HG03460 (cell line): ENCODE measurements at regions not wholly inside any gene's neighbourhood (a gene's known extent, or its start where the extent isn't known, plus 50 kb on each side); places are given as distances from the start of the nearest gene placed in this dataset.

Source experiments
- ATAC-seq: cut with Tn5 transposase; IDR thresholded peaks from one replicate; pipeline ENCODE4 v1.9.1; 2021; ENCODE audit not compliant: unreplicated experiment

DNA sequence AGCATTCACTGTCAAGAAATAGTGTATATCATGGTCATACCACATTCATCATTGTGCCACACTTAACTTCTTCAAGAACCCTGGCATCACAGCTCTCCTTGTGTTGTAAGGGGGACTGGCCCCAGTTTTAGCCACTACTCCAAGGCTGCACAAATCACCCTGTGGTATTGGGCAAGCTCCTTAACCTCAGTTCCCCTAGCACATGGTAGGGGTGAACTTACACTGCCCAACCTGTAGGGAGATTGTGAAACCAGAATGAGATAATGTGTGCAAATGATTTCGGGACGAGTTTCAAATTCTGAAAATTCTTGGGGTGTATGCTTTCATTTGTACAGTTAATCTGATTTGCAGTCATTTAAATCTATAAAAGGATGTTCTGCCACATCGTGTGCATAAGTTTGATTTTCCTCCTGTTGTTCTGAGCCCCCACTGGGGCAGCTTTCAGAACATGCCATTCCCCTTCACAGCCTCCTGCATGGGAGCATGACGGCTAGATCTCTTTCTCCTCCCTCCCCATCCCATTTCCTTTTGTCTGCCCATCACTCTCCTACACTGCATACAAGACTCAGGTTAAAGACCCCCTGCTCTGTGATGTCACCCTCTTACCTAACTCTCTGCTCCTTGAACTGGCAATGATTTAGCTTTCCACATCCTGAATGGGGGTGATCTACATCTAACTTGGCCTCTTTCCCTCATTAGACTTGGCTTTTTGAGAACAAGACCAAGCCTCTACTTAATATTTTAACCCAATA, 290.3 kb downstream of the CHRM3 start:
- ATAC-seq: no peak

- ATAC-seq: no peak
Observed at GRCh38 chr1:239677362-239677761, 291.0 kb downstream of the CHRM3 start.

- ATAC-seq: no peak
Observed at GRCh38 chr1:239678181-239678580, 291.8 kb downstream of the CHRM3 start.

DNA sequence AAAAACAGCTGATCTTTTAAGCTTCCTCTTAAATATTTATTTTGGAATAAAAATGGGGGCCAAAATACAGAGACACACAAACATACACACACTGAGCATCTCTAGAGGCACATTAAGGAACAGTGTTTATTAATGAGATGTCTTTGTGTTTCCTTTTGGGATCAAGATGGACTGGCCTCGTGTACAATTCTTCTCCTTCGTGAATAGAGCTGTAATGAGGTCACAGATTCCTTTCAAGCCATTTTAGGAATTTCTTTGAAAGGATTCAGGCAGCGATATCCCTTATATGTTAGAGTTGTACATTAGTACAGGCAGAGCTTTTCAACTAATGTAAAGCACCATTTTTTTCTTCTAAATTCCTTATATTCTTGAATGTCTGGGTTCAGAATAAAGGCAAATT, 295.7 kb downstream of the CHRM3 start:
- ATAC-seq: no peak

GRCh38 chr1:239682960-239683359, 296.6 kb downstream of the CHRM3 start:
- no peak for ATAC-seq

DNA sequence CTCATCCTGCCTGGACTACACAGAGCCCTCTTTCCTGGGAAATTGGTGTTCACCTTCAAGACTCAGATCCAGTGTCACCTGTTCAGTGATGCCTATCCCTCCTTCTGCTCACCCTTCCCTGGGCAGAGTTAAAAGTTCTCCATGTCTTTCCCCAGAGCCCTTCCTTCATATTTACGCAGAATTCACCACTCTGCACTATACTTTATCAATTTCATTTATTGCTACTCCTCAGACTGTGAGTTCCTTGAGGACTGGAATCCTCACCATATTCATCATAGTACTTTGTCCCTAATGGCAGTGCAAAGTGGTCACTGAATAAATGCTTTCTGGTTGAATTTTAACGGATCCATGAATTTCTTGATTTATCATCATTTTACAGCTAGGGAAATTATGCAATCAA, 300.0 kb downstream of the CHRM3 start:
- no peak for ATAC-seq

GRCh38 chr1:239696317-239696716, 309.9 kb downstream of the CHRM3 start:
- ATAC-seq: no peak

GRCh38 chr1:239700667-239701066, 314.3 kb downstream of the CHRM3 start:
- no peak for ATAC-seq

GRCh38 chr1:239703075-239703474, 316.7 kb downstream of the CHRM3 start:
- ATAC-seq: no peak

- no peak for ATAC-seq
Observed at GRCh38 chr1:239706245-239706892, 320.0 kb downstream of the CHRM3 start.

- ATAC-seq: no peak
Observed at GRCh38 chr1:239707615-239708014, 321.2 kb downstream of the CHRM3 start.

- no peak for ATAC-seq
Observed at GRCh38 chr1:239708622-239709021, 322.3 kb downstream of the CHRM3 start.

DNA sequence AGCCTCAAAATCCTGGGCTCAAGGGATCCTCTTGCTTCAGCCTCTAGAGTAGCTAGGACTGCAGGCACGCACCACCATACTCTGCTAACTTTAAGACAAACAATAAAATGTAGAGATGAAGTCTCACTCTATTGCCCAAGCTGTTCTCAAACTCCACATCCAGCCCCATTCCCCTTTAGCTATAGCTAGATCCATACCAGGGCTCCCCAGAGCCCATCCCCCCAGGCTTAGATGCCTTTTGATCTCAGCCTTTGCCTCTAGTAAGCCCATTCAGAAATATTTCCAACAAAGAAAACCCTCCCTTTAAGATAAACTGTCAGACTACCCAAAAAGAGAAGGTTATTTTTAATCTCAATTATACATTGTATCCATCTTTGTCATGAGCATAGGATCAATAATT, 325.4 kb downstream of the CHRM3 start:
- no peak for ATAC-seq

DNA sequence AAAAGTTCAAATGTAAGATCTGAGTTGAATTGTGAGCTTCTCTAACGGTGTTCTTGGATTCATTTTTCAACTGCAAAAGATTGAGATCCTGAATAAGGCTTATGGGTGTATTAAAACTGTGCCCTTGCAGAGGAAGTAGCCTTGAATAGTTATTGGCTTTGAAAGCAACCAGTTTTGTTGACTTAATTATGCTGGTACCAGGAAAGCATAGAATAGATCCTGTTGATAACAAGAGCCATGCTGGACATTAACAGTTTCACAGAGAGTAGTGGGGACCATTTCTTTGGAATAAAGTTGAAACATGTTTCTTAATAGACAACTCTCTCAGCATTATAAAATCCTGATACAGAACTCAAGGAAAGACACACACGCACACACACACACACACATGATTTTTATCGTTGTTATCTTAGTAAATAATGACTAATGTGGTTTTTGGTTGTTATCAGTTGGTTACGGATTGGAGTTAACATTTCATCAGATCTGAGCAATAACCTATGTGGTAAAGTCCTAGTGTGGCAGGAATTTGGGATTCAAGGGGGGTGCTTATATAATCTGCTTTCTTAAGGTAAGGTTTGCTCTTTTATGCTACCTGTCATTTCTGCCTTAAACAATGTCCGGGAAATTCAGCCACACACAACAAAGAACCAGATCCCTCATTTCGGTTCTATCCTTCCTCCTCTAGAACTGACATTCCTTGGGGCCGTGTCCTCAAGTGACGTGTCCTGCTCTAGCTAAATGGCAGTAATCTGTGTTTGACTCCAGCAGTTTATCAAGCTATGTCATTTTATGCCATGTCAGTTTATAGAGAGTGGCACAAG, 330.9 kb downstream of the CHRM3 start:
- ATAC-seq: no peak

DNA sequence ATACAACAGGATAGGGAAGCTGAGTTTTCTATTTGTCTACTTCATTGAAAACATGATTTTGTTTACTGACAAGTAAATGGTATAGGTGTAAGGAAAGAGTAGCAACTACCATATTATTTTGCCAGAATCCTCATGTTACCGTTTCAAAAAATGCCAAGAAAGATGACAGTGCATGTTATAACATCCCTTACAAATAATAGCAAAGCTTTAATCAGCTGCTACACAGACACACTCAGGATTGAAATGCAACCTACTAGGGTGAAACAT, 331.5 kb downstream of the CHRM3 start:
- no peak for ATAC-seq

DNA sequence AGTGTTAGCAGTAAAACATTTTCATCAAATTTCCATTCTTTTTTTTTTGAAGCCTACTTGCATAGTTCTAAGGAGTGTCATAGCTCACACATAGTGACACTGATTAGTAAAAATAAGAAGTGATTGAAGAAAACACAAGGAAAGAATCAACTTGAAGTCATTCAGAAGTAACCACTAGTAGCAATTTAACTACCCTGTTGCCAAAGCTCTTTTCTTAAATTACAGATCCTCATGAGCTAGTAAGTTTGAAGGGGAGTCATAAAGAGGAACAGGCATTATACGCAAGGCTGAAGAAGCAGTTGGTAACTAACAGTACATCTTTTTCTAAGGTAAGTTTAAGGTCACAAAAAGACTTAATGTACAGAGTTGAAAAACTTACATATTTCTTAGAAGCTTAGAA, 332.2 kb downstream of the CHRM3 start:
- ATAC-seq: no peak

- ATAC-seq: no peak
Observed at GRCh38 chr1:239718997-239719628, 332.7 kb downstream of the CHRM3 start.

DNA sequence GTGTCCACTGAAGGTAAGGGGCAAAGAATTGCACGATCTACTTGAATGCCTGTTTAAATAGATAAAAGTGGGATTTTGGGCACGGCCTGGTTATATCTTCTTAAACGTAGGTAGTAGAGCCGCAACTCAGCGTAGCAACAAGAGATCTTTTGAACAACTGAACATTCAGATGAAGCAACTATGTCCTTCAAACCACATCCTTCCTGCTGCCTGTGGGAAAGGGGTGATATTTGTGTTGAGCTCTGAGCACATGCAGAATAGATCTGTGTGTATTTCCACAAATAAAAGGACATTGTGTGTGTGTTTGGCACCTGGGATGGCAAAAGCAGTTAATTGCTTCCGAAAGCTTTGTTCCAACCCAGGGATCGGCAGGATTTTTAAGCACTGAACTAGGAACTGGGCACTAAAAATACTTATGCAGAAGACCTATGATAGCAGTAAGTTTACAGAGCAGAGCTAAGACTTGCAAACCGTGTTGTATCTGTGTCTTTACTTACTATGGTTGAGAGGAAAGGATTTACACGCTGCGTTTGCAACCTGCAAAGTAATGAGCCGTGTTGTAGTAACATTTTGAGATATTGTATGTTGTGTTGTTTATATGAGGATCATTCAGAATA, 333.4 kb downstream of the CHRM3 start:
- no peak for ATAC-seq

- no peak for ATAC-seq
Observed at GRCh38 chr1:239722035-239722434, 335.7 kb downstream of the CHRM3 start.

DNA sequence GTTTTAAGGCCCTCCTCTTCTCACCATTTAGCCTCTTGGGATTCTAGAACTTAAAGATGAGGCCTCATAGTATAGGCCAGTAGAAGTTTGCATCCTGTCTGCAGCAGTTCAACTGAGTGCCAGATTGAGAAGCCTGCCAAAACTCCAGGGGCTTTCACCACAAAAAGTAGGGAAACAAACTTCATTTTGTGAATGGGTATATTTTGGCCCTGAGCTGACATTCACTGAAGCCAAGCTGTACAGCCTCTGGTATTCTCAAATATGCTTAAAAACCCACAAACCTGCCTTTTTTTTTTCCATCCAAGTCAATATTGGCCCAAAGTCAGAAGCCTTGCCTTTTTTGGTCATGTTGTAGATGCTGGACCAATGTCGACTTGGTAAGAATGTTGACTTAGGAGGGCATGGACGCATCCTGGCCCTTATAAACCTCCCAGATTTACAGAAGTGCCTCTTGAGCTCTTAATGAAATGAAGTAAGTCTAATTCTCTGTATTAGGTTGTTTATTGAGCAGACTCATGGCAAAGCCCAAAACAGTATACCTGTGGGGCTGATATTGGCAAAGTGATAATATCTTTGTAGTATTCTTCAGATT, 337.5 kb downstream of the CHRM3 start:
- no peak for ATAC-seq

GRCh38 chr1:239725371-239725770, 339.0 kb downstream of the CHRM3 start:
- ATAC-seq: no peak
